ENCODE measurements at regions not wholly inside any gene's neighbourhood (a gene's known extent, or its start where the extent isn't known, plus 50 kb on each side); places are given as distances from the start of the nearest gene placed in this dataset.

DNA sequence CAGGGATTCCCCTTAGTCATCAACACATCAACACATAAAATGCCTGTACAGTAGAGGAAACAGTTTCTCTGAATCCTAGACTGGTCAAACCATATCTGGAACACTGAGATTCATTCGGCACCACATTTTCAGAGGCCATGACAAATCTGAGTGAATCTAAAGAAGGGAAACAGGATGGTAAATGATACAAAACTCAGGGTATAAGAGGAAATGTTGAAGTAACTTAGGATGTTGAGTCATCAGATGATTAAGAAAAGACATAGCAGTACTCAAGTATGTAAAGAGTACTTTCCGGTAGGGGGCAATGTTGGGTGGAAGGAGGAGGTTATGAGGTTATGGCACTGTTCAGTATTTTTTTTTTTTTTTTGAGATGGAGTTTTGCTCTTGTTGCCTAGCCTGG is 358.5 kb upstream of the PMFBP1 start:
- Mint-ChIP-seq H3K4me1 (no peaks in the 10 kb centered on the region), H3K36me3 (ENCODE audit: low read depth) (peaks cover 24% of the 10 kb centered on the region), H3K9me3 (peaks cover 25% of the 10 kb centered on the region), H3K4me3 (no peak overlapping the region), H3K27ac (no peak overlapping the region), H3K27me3 (ENCODE audit: low read depth) (no peaks in the 10 kb centered on the region)
- TF ChIP-seq CTCF (IDR thresholded peaks at IDR 0.05; ENCODE audit: unreplicated experiment in 3 of 3) = no peak

- Mint-ChIP-seq H3K4me3 (no peak overlapping the region), H3K27me3 (ENCODE audit: low read depth) (no peaks in the 10 kb centered on the region), H3K36me3 (ENCODE audit: low read depth) (peaks cover 55% of the 10 kb centered on the region), H3K9me3 (peaks cover 40% of the 10 kb centered on the region), H3K4me1 (no peaks in the 10 kb centered on the region), H3K27ac (no peak overlapping the region)
- TF ChIP-seq CTCF (IDR thresholded peaks at IDR 0.05; ENCODE audit: unreplicated experiment in 3 of 3) = no peak
These were observed 351.1 kb upstream of the PMFBP1 start for GRCh38 chr16:72523087-72523486.

- H3K36me3 Mint-ChIP-seq (ENCODE audit: low read depth) = peaks cover 37% of the 10 kb centered on the region
- no peak for TF ChIP-seq CTCF (IDR thresholded peaks at IDR 0.05; ENCODE audit: unreplicated experiment in 3 of 3)
- no peak overlapping the region for H3K4me3 Mint-ChIP-seq
- no peaks in the 10 kb centered on the region for H3K27me3 Mint-ChIP-seq (ENCODE audit: low read depth)
- H3K4me1 Mint-ChIP-seq = no peaks in the 10 kb centered on the region
- no peak overlapping the region for H3K27ac Mint-ChIP-seq
- H3K9me3 Mint-ChIP-seq = peaks cover 11% of the 10 kb centered on the region
These were observed 345.2 kb upstream of the PMFBP1 start for GRCh38 chr16:72517154-72517553.

- H3K36me3 Mint-ChIP-seq (ENCODE audit: low read depth) = peaks cover 20% of the 10 kb centered on the region
- H3K27ac Mint-ChIP-seq = no peak overlapping the region
- H3K9me3 Mint-ChIP-seq = peaks cover 6% of the 10 kb centered on the region
- H3K27me3 Mint-ChIP-seq (ENCODE audit: low read depth) = no peaks in the 10 kb centered on the region
- no peak overlapping the region for H3K4me3 Mint-ChIP-seq
- H3K4me1 Mint-ChIP-seq = no peaks in the 10 kb centered on the region
- TF ChIP-seq CTCF (IDR thresholded peaks at IDR 0.05; ENCODE audit: unreplicated experiment in 3 of 3) = no peak
These were observed 339.2 kb upstream of the PMFBP1 start for GRCh38 chr16:72511171-72511570.

DNA sequence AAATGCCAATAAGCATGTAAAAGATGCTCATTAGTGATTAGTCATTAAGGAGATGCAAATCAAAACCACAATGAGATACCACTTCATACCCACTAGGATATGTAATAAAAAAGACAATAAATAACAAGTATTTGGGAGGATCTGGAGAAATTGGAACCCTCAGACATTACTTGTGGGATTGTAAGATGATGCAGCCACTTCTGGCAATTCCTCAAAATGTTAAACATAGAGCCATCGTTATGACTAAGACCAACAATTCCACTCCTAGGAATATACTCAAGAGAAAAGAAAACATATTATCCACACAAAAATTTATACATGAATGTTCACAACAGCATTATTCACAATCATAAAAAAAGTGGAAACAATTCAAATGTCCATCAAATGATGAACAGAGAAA is 336.2 kb upstream of the PMFBP1 start:
- TF ChIP-seq CTCF (IDR thresholded peaks at IDR 0.05; ENCODE audit: unreplicated experiment in 3 of 3) = no peak
- Mint-ChIP-seq H3K27me3 (ENCODE audit: low read depth) (no peaks in the 10 kb centered on the region), H3K36me3 (ENCODE audit: low read depth) (peaks cover 18% of the 10 kb centered on the region), H3K4me3 (no peak overlapping the region), H3K27ac (no peak overlapping the region), H3K9me3 (peaks cover 6% of the 10 kb centered on the region), H3K4me1 (no peaks in the 10 kb centered on the region)

DNA sequence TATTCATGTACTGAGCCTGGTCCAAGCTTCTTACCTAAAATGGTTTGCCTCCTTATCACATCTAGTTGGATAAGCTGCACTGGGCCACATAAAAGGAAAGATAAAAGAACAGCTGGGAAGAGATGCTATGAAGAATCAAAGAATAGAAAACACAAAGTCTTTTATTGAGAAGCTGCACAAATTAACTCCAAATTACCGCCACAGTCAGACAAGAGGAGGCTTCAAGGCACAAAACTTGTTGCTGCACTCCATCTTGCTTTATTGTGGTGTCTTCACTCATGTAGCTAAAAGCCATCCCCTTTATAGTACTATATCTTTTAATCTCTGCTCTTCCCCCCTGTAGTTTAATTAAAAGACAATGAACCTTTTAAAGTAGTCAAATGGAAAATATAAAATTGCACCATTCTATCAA is 330.6 kb upstream of the PMFBP1 start:
- no peak for TF ChIP-seq CTCF (IDR thresholded peaks at IDR 0.05; ENCODE audit: unreplicated experiment in 3 of 3)
- no peak overlapping the region for H3K4me3 Mint-ChIP-seq
- H3K4me1 Mint-ChIP-seq = peaks cover 21% of the 10 kb centered on the region
- H3K27ac Mint-ChIP-seq = peak overlapping the region; percentile 36 to 63 (median 58)
- H3K27me3 Mint-ChIP-seq (ENCODE audit: low read depth) = no peaks in the 10 kb centered on the region
- H3K9me3 Mint-ChIP-seq = peaks cover 3% of the 10 kb centered on the region
- H3K36me3 Mint-ChIP-seq (ENCODE audit: low read depth) = peaks cover 12% of the 10 kb centered on the region

Data from nephron (organoid).